ENCODE measurements at regions not wholly inside any gene's neighbourhood (a gene's known extent, or its start where the extent isn't known, plus 50 kb on each side); places are given as distances from the start of the nearest gene placed in this dataset.

DNA sequence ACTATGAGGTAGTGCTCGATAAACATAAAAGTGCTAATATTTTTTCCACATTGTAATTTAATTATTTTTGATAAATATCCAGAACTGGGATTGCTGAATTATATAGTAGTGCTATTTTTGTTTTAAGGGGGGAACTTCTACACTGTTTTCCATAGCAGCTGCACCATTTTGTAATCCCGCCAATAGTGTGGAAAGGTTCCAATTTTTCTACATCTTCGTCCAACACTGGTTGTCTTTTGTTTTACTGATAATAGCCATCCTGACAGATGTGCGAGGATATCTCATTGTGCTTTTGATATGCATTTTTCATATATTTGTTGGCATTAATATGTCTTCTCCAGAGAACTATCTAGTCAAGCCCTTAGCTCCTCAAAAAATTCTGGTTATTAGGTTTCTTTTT is 259.6 kb upstream of the KCNJ16 start:
- no peak for FAIRE-seq
- ChIA-PET POLR2A (no interaction called here), CTCF (ENCODE audit: low intra/inter-chr PET ratio) (no interaction called here)
- no peaks in the 10 kb centered on the region for H3K9me1 ChIP-seq (ENCODE audit: control insufficient read depth, insufficient read depth, low read length)
- H4K20me1 ChIP-seq (replicated peaks; ENCODE audit: control insufficient read depth, insufficient read depth, low read length): no peaks in the 10 kb centered on the region
- DNase-seq (ENCODE audit: extremely low read depth in 1 of 4, low spot score in 3 of 4): no peak
- in situ Hi-C loops (cut with MboI) (no loop called here), intact Hi-C loops (cut with micrococcal nuclease) (loop anchor here (10.0 kb wide), 1 partner anchor 349 kb away; the partner anchor contains the start of gene KCNJ2)
- H3K27me3 ChIP-seq (ENCODE audit: control insufficient read depth in 2 of 2, insufficient read depth in 2 of 2, low read length in 2 of 2): no peaks in the 10 kb centered on the region
- peak overlapping the region; percentile 31; the same call in 1 of the 2 replicates for H2AFZ ChIP-seq (ENCODE audit: low read depth, low read length)
- no peak overlapping the region for H3K4me2 ChIP-seq (ENCODE audit: insufficient read depth, low read length)
- H3K4me3 ChIP-seq: no peak overlapping the region
- ATAC-seq: no peak
- H3K9me3 ChIP-seq (replicated peaks; ENCODE audit: control insufficient read depth, insufficient read depth, low read depth, low read length): no peaks in the 10 kb centered on the region
- H3K79me2 ChIP-seq (ENCODE audit: control insufficient read depth, insufficient read depth, low read length): no peaks in the 10 kb centered on the region
- TF ChIP-seq CCNT2 (IDR thresholded peaks at IDR 0.05; ENCODE audit: borderline replicate concordance, extremely low read depth, insufficient read length, low read depth, low read length) (no peak), BHLHE40 (IDR thresholded peaks at IDR 0.05; ENCODE audit: low read length) (no peak), PHB (CRISPR knock-in tag; IDR thresholded peaks at IDR 0.05) (no peak), ZBTB17 (CRISPR knock-in tag; IDR thresholded peaks at IDR 0.05) (no peak), HDGF (IDR thresholded peaks at IDR 0.05) (no peak), ZC3H11A (IDR thresholded peaks at IDR 0.05; ENCODE audit: low read depth, low read length) (no peak), ZNF274 (IDR thresholded peaks at IDR 0.05; ENCODE audit: borderline replicate concordance, low read depth, low read length) (no peak), NR4A1 (CRISPR knock-in tag; IDR thresholded peaks at IDR 0.05) (no peak), NR4A1 (tag; IDR thresholded peaks at IDR 0.05) (no peak), GATAD2A (IDR thresholded peaks at IDR 0.05) (no peak), ETV6 (IDR thresholded peaks at IDR 0.05; ENCODE audit: borderline replicate concordance in 1 of 2, low read depth in 2 of 2, low read length in 1 of 2) (no peak), ETV6 (CRISPR knock-in tag; IDR thresholded peaks at IDR 0.05; ENCODE audit: borderline replicate concordance) (no peak), TARDBP (IDR thresholded peaks at IDR 0.05) (no peak)
- TF ChIP-seq, protein P1, sequence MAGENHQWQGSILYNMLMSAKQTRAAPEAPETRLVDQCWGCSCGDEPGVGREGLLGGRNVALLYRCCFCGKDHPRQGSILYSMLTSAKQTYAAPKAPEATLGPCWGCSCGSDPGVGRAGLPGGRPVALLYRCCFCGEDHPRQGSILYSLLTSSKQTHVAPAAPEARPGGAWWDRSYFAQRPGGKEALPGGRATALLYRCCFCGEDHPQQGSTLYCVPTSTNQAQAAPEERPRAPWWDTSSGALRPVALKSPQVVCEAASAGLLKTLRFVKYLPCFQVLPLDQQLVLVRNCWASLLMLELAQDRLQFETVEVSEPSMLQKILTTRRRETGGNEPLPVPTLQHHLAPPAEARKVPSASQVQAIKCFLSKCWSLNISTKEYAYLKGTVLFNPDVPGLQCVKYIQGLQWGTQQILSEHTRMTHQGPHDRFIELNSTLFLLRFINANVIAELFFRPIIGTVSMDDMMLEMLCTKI (IDR thresholded peaks at IDR 0.05; ENCODE audit: partially characterized antibody): no peak
- TF ChIP-seq, protein P2, sequence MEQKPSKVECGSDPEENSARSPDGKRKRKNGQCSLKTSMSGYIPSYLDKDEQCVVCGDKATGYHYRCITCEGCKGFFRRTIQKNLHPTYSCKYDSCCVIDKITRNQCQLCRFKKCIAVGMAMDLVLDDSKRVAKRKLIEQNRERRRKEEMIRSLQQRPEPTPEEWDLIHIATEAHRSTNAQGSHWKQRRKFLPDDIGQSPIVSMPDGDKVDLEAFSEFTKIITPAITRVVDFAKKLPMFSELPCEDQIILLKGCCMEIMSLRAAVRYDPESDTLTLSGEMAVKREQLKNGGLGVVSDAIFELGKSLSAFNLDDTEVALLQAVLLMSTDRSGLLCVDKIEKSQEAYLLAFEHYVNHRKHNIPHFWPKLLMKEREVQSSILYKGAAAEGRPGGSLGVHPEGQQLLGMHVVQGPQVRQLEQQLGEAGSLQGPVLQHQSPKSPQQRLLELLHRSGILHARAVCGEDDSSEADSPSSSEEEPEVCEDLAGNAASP (IDR thresholded peaks at IDR 0.05): no peak
- no peaks in the 10 kb centered on the region for H3K36me3 ChIP-seq (ENCODE audit: control insufficient read depth, insufficient read depth, low read length)
- no TSS peak for BruUV-seq (replicated peaks)
- no peaks in the 10 kb centered on the region; a peak in 2 of 5 replicates for H3K4me1 ChIP-seq (replicated peaks in 1 of 2; ENCODE audit: control insufficient read depth in 2 of 2, insufficient read depth in 2 of 2, low read length in 2 of 2)
- H3K27ac ChIP-seq (ENCODE audit: extremely low read depth, low read depth, low read length): no peak overlapping the region
- 9% methylated on average over 4 of the region's 4 CpGs for WGBS (ENCODE audit: insufficient coverage, low coverage, missing lambda C conversion rate)
- H3K9ac ChIP-seq (ENCODE audit: insufficient read depth in 1 of 2, low read depth in 2 of 2, low read length in 2 of 2): no peak overlapping the region

All from K562 (cell line).